ENCODE measurements at regions not wholly inside any gene's neighbourhood (a gene's known extent, or its start where the extent isn't known, plus 50 kb on each side); places are given as distances from the start of the nearest gene placed in this dataset.

- in situ Hi-C loops (cut with MboI; ENCODE audit: low sequenced_read_pairs), result no loop called here
Measured at GRCh38 chr10:8921568-8921967, 867.1 kb downstream of the GATA3 start.

- in situ Hi-C loops (cut with MboI; ENCODE audit: low sequenced_read_pairs), result no loop called here
Measured at GRCh38 chr10:8923096-8923495, 868.6 kb downstream of the GATA3 start.

GRCh38 chr10:8927705-8928104, 873.2 kb downstream of the GATA3 start:
- in situ Hi-C loops (cut with MboI; ENCODE audit: low sequenced_read_pairs), result no loop called here

GRCh38 chr10:8946451-8946850, 892.0 kb downstream of the GATA3 start:
- in situ Hi-C loops (cut with MboI; ENCODE audit: low sequenced_read_pairs), result no loop called here

GRCh38 chr10:8950978-8951377, 896.5 kb downstream of the GATA3 start:
- in situ Hi-C loops (cut with MboI; ENCODE audit: low sequenced_read_pairs), result no loop called here

- in situ Hi-C loops (cut with MboI; ENCODE audit: low sequenced_read_pairs), result no loop called here
Measured at GRCh38 chr10:8951440-8952089, 897.1 kb downstream of the GATA3 start.

GRCh38 chr10:8956400-8956799, 901.9 kb downstream of the GATA3 start:
- in situ Hi-C loops (cut with MboI; ENCODE audit: low sequenced_read_pairs), result no loop called here

GRCh38 chr10:8962249-8962648, 907.8 kb downstream of the GATA3 start:
- in situ Hi-C loops (cut with MboI; ENCODE audit: low sequenced_read_pairs), result no loop called here

GRCh38 chr10:8967061-8967460, 912.6 kb downstream of the GATA3 start:
- in situ Hi-C loops (cut with MboI; ENCODE audit: low sequenced_read_pairs), result no loop called here

- in situ Hi-C loops (cut with MboI; ENCODE audit: low sequenced_read_pairs), result no loop called here
Measured at GRCh38 chr10:8969853-8970252, 915.4 kb downstream of the GATA3 start.

GRCh38 chr10:8975535-8975934, 921.0 kb downstream of the GATA3 start:
- in situ Hi-C loops (cut with MboI; ENCODE audit: low sequenced_read_pairs), result no loop called here

- in situ Hi-C loops (cut with MboI; ENCODE audit: low sequenced_read_pairs), result no loop called here
Measured at GRCh38 chr10:8978100-8978499, 923.6 kb downstream of the GATA3 start.

- in situ Hi-C loops (cut with MboI; ENCODE audit: low sequenced_read_pairs), result no loop called here
Measured at GRCh38 chr10:8979976-8980375, 925.5 kb downstream of the GATA3 start.

GRCh38 chr10:8981277-8981676, 926.8 kb downstream of the GATA3 start:
- in situ Hi-C loops (cut with MboI; ENCODE audit: low sequenced_read_pairs), result no loop called here

- in situ Hi-C loops (cut with MboI; ENCODE audit: low sequenced_read_pairs), result no loop called here
Measured at GRCh38 chr10:8985651-8986050, 931.2 kb downstream of the GATA3 start.

GRCh38 chr10:8986975-8987374, 932.5 kb downstream of the GATA3 start:
- in situ Hi-C loops (cut with MboI; ENCODE audit: low sequenced_read_pairs), result no loop called here

- in situ Hi-C loops (cut with MboI; ENCODE audit: low sequenced_read_pairs), result no loop called here
Measured at GRCh38 chr10:8987712-8988111, 933.2 kb downstream of the GATA3 start.

GRCh38 chr10:8990280-8990987, 935.9 kb downstream of the GATA3 start:
- in situ Hi-C loops (cut with MboI; ENCODE audit: low sequenced_read_pairs), result no loop called here

- in situ Hi-C loops (cut with MboI; ENCODE audit: low sequenced_read_pairs), result no loop called here
Measured at GRCh38 chr10:8992009-8992408, 937.5 kb downstream of the GATA3 start.

- in situ Hi-C loops (cut with MboI; ENCODE audit: low sequenced_read_pairs), result no loop called here
Measured at GRCh38 chr10:8993864-8994263, 939.4 kb downstream of the GATA3 start.

GRCh38 chr10:8998751-8999150, 944.3 kb downstream of the GATA3 start:
- in situ Hi-C loops (cut with MboI; ENCODE audit: low sequenced_read_pairs), result no loop called here

GRCh38 chr10:9003122-9003521, 948.6 kb downstream of the GATA3 start:
- in situ Hi-C loops (cut with MboI; ENCODE audit: low sequenced_read_pairs), result no loop called here

GRCh38 chr10:9004736-9005135, 950.2 kb downstream of the GATA3 start:
- in situ Hi-C loops (cut with MboI; ENCODE audit: low sequenced_read_pairs), result no loop called here

All from HL-60/S4 (cell line).